Hepatocyte (in vitro differentiated cells): ENCODE measurements at regions not wholly inside any gene's neighbourhood (a gene's known extent, or its start where the extent isn't known, plus 50 kb on each side); places are given as distances from the start of the nearest gene placed in this dataset.

Source experiments
- EZH2 ChIP-seq: fragments of 200-600 bp; sonication (generic); IDR thresholded peaks from 2 replicates; pipeline ENCODE4 v1.6.1; 2016; ENCODE audit warnings: antibody characterized with exemption, mild to moderate bottlenecking, borderline replicate concordance
- EZH2phosphoT487 ChIP-seq: fragments of 200-600 bp; sonication (generic); IDR thresholded peaks from one replicate; pipeline ENCODE4 v1.6.1; 2018; ENCODE audit warnings: antibody characterized with exemption, mild to moderate bottlenecking, low read depth, moderate library complexity; ENCODE audit not compliant: unreplicated experiment, severe bottlenecking
- TF ChIP-seq, protein P1 (sequence below): fragments of 200-600 bp; sonication (generic); IDR thresholded peaks from 2 replicates; pipeline ENCODE4 v1.5.1; 2016; ENCODE audit warnings: antibody characterized with exemption, mild to moderate bottlenecking; ENCODE audit not compliant: poor library complexity

DNA sequence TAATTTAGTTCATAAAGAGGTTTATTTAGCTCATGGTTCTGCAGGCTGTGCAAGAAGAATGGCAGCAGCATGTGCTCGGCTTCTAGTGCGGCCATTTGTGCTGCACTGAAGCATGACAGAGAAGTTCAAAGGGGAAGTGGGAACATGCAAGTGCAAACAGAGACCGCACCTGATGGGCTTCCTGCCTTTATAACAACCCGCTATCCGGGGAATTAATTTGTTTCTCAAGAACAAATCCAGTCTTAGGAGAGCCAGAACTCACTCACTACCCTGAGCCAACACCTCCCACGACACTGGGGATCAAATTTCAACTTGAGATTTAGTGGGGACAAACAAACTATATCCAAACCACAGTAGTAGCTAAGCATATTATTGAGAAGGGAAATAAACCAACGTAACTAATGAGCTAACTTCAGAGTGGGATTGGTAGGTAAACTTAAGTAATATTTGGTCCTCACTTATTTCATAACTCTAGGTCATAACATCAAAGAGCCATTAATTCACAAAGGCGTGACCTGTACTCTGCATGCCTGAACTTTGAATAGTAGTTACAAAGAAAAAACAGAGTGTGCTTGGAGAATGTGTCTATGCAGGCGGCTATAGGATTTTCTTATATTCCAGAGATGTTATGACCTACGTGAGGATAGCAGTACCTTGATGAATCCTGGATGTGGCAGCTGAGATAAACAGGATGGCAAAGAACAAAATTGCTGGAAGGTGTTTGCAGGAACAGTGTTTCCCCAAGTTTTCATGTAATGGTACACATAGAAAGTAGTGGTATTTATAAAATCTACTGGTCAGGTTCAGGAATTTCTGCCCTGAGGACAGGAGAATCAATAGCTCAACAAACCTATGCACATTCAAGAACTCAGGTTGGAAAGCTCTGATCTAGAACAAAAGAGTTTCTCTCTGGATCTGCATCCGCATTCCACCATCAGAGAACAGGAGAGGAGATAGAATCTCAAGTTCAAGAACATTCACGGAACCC is 845.9 kb upstream of the ID2 start:
- TF ChIP-seq, protein P1, sequence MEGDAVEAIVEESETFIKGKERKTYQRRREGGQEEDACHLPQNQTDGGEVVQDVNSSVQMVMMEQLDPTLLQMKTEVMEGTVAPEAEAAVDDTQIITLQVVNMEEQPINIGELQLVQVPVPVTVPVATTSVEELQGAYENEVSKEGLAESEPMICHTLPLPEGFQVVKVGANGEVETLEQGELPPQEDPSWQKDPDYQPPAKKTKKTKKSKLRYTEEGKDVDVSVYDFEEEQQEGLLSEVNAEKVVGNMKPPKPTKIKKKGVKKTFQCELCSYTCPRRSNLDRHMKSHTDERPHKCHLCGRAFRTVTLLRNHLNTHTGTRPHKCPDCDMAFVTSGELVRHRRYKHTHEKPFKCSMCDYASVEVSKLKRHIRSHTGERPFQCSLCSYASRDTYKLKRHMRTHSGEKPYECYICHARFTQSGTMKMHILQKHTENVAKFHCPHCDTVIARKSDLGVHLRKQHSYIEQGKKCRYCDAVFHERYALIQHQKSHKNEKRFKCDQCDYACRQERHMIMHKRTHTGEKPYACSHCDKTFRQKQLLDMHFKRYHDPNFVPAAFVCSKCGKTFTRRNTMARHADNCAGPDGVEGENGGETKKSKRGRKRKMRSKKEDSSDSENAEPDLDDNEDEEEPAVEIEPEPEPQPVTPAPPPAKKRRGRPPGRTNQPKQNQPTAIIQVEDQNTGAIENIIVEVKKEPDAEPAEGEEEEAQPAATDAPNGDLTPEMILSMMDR, result no peak
- TF ChIP-seq EZH2phosphoT487, result no peak
- no peak for TF ChIP-seq EZH2
